ENCODE measurements at regions not wholly inside any gene's neighbourhood (a gene's known extent, or its start where the extent isn't known, plus 50 kb on each side); places are given as distances from the start of the nearest gene placed in this dataset.

DNA sequence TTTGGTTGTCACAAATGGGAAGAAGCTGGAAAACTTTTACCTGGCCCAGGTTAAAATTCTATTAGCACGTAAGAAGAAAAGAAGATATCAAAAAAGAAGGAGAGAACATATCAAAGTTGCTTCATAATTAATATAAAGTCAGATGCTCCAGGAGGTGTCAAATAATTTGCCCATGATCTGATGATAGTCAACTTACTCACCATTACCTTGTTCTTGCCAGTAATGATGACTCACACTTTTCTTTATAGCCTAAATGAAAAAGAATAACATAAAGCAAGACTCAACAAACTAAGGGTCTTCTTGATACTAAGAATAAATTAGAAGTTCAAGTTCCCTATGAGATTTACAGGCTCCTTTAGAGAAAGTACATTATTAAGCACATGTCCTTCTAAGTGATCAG, 580.4 kb downstream of the TTLL7 start:
- no peak for TF ChIP-seq GATA2 (IDR thresholded peaks at IDR 0.05; ENCODE audit: low read depth, low read length)
- no peak for TF ChIP-seq GATA3 (IDR thresholded peaks at IDR 0.05; ENCODE audit: low read depth, low read length)
